ENCODE measurements at regions not wholly inside any gene's neighbourhood (a gene's known extent, or its start where the extent isn't known, plus 50 kb on each side); places are given as distances from the start of the nearest gene placed in this dataset.

GRCh38 chr21:41566500-41567014, 58.6 kb upstream of the TMPRSS2 start:
- TF ChIP-seq CTCF (conservative IDR thresholded peaks at IDR 0.05 in 1 of 2, IDR thresholded peaks at IDR 0.05 in 1 of 2; ENCODE audit: extremely low read depth in 1 of 2, insufficient read depth in 1 of 2, low read depth in 1 of 2, low read length in 2 of 2): no peak
- TF ChIP-seq EZH2 (IDR thresholded peaks at IDR 0.05; ENCODE audit: borderline replicate concordance, low read length): no peak

All from mammary epithelial cell (primary cell).